ENCODE measurements at regions not wholly inside any gene's neighbourhood (a gene's known extent, or its start where the extent isn't known, plus 50 kb on each side); places are given as distances from the start of the nearest gene placed in this dataset.
"Not testable (repeated sequence)": the region's sequence is repeated elsewhere in the genome, so short reads cannot be mapped to it uniquely, and the experiment has no call there.

DNA sequence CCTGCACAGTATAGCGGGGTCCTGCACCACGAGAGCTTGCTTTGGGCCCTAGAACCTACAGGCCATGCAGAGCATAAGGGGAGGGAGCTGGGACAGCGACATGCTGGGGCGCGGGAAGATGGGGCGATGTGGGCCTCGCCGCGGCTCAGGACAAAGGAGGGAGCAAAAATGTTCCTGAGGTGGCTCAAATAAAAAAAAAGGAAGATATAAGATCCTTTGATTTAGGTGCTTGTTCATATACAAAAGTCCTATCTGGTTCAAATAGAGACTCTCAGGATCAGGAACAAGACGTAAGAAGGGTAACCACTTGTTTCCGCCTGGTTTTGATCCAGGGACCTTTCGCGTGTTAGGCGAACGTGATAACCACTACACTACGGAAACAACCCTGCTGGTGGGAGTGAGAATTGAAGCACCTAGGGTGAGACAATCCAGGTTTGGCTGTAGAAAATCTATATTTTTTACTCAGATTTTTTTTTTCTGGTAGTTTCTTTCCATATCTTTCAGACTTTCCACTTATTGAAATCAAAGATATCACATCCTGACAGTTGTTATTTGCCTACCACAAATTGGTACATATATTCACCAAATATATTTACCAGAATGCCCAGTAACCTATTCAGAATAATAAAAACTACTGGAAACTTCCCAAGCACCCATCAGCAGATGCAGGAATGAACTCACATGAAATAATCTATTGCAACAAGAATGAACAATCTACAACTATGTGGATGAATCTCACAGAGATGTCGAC lies 177.9 kb upstream of the ZNF184 start:
- H3K4me3 ChIP-seq (ENCODE audit: low read depth, low read length), result no peak overlapping the region
- TF ChIP-seq, protein P1, sequence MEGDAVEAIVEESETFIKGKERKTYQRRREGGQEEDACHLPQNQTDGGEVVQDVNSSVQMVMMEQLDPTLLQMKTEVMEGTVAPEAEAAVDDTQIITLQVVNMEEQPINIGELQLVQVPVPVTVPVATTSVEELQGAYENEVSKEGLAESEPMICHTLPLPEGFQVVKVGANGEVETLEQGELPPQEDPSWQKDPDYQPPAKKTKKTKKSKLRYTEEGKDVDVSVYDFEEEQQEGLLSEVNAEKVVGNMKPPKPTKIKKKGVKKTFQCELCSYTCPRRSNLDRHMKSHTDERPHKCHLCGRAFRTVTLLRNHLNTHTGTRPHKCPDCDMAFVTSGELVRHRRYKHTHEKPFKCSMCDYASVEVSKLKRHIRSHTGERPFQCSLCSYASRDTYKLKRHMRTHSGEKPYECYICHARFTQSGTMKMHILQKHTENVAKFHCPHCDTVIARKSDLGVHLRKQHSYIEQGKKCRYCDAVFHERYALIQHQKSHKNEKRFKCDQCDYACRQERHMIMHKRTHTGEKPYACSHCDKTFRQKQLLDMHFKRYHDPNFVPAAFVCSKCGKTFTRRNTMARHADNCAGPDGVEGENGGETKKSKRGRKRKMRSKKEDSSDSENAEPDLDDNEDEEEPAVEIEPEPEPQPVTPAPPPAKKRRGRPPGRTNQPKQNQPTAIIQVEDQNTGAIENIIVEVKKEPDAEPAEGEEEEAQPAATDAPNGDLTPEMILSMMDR (IDR thresholded peaks at IDR 0.05; ENCODE audit: low read depth, low read length), result no peak

DNA sequence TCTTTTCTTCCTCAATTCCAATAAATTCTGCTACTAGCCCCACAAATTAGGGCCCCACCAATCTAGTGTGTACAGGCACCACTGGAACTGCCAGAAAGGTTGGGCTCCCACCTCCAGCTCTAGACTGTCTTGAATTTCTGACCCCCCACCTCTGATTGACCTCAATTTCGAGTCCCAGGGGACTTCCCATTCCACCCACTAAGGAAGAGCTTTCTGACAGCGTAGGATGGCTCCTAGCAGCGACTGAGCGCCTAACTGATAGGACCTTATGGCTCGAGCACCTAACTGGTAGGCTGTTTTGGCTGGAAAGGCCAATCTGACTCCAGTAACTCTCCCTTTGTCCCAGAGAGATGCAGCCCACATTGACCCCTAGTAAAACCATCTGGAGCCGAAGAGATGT lies 171.6 kb upstream of the ZNF184 start:
- TF ChIP-seq, protein P1 (IDR thresholded peaks at IDR 0.05; ENCODE audit: low read depth, low read length), result no peak

DNA sequence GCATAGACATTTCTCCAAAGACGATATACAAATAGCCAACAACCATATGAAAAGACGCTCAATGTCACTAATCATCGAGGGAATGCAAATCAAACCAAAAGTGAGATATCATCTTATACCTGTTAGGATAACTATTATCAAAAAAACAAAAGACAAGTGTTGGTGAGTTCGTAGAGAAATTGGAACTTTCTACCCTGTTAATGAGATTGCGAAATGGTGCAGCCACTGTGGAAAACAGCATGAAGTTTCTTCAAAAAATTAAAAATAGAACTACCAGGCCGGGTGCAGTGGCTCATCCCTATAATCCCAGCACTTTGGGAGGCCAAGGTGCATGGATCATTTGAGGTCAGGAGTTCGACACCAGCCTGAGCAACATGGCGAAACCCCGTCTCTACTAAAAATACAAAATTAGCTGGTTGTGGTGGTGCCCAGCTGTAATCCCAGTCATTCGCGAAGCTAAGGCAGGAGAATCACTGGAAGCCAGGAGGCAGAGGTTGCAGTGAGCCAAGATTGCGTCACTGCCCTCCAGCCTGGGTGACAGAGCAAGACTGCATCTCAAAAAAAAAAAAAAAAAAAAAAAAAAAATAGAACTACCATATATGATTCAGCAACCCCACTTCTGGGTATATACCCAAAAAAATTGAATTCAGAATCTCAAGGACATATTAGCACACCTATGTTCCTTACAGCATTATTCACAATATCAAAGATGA lies 170.0 kb upstream of the ZNF184 start:
- TF ChIP-seq, protein P1 (IDR thresholded peaks at IDR 0.05; ENCODE audit: low read depth, low read length), result no peak
- no peak overlapping the region for H3K4me3 ChIP-seq (ENCODE audit: low read depth, low read length)

More for the DNA sequence above, 171.6 kb upstream of the ZNF184 start:
- H3K4me3 ChIP-seq (ENCODE audit: low read depth, low read length), result no peak overlapping the region

DNA sequence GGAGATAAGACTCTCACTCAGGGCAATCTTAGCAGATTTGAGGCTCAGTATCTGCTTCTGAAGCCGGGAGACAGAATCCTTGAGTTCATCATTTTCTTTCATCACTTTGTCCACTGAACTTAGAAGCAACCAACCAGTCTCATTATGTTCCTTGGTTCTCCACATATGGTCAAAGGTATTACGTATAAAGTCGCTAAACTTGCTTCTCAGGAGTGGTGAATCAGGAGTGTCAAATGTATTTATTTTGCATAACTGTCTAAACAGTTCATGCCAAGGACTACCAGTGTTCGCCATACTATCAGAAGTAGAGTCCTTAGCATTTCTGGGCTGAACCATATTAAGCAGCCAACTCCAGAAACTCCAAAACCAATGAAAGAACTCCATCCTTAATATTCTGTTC lies 163.0 kb upstream of the ZNF184 start:
- H3K4me3 ChIP-seq (ENCODE audit: low read depth, low read length), result not testable (repeated sequence)

DNA sequence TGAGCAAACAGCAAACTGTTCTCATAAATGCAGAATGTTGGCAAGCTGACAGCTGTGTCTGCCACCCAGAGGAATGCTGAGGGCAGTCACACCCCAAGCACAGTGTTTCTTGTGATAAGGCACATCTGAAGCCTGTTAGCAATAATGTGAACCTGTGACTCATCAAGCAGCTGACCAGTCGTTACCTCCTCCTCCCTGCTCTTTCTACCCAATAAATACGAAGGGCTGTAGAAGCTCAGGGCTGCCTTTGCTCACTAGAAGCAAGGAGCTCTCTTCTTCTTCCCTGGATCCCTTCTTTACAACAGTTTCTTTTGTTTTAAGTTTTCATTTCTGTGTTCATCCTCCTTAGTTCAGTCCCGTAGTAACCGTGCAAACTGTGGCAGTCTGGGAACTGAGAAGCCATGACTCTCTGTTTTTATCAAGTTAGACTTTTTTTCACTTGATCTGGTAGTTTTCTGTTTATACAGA lies 160.3 kb upstream of the ZNF184 start:
- H3K4me3 ChIP-seq (ENCODE audit: low read depth, low read length), result not testable (repeated sequence)

DNA sequence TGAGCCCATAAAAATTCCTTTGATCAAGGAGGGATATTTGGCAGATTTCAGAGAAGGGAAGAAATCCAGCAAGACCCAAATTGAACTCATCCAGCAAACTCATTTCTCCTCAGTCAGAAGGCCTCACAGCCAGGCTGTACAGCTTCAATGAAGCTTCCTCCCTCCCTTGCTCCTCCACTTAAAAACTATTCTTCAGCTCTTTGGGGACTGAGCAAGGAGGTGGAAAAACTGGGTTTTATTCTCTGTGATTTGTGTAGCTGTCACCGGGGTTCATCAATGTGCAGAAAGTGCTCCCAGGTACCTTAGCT lies 158.7 kb upstream of the ZNF184 start:
- H3K4me3 ChIP-seq (ENCODE audit: low read depth, low read length), result no peak overlapping the region

DNA sequence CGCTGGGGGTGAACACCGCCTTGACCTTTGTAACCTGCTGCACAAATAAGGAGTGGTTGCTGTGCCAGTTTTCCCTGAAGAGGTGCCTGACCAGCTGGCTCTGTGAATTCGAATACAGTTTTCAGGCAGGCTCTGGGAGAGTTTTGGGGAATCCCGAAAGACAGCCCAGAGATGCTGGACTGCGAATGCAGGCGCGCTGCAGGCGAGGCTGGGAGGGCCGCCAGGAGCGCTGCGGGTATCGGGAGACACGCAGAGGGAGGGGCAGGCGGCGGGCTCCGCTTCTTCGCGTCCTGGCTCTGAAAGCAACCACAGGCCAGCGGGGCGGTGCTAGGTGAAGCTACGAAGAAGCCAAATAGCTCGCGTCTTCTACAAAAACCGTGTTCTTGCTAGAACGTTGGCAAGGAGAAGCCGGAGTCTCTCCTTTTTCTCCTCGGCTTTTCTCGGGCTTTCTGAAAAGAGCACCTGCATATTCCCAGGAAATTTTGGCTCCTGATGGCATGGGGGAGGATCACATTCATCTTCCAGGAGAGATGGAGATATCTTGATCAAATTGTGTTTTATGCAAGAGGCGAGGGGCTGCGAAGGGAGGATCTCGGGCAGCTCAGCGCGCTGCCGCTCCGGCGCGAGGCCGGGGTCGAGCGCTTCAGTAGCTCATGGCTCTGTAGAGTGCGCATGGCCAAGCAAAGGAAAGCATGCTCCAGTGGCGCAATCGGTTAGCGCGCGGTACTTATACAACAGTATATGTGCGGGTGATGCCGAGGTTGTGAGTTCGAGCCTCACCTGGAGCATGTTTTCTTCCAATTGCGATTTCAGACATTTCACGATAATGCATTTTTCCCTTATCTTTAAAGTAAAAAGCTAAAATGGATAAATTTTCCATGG lies 158.1 kb upstream of the ZNF184 start:
- TF ChIP-seq, protein P1 (IDR thresholded peaks at IDR 0.05; ENCODE audit: low read depth, low read length), result no peak
- peak overlapping the region; percentile 36 for H3K4me3 ChIP-seq (ENCODE audit: low read depth, low read length)

More for the DNA sequence above, 158.7 kb upstream of the ZNF184 start:
- TF ChIP-seq, protein P1 (IDR thresholded peaks at IDR 0.05; ENCODE audit: low read depth, low read length), result no peak
